HCT116 (cell line): ENCODE measurements at regions not wholly inside any gene's neighbourhood (a gene's known extent, or its start where the extent isn't known, plus 50 kb on each side); places are given as distances from the start of the nearest gene placed in this dataset.

Experiments used
- ATAC-seq: fragments of 200-7000 bp; cut with Tn5 transposase; 2 replicates; pipeline ENCODE4 v1.9.1; 2020; ENCODE audit warnings: mild to moderate bottlenecking, moderate library complexity
- BruUV-seq: library from RNA; stranded (reverse); fragments of 400-500 nt; replicated peaks from 2 replicates; lab custom pipeline; 2021; lab: Mats Ljungman, UMichigan
- CTCF ChIA-PET: fragments of 300-600 bp; sonication (Branson Sonifier 250); formaldehyde crosslinking; loops from one replicate; lab custom pipeline; 2021; ENCODE audit warnings: antibody characterized with exemption; lab: Charles Lee
- POLR2A ChIA-PET: fragments of 300-600, 350-600 bp; sonication (Branson Sonifier 250); formaldehyde crosslinking; loops from one replicate; lab custom pipeline; 2021; ENCODE audit warnings: antibody characterized with exemption; lab: Charles Lee
- RAD21 ChIA-PET, 2 experiments: fragments of 300-600 bp; sonication (Branson Sonifier 250); formaldehyde crosslinking; loops; one replicate each; lab custom pipeline; 2023; ENCODE audit warnings: low total read pairs in 2 of 2; ENCODE audit not compliant: uncharacterized antibody in 2 of 2, unreplicated experiment in 2 of 2, low non-redundant PET in 1 of 2; lab: Charles Lee
- DNase-seq: peaks from one replicate; pipeline ENCODE4 v3.0.0-alpha.2; 2010; ENCODE audit warnings: low read depth, low spot score
- H2AFZ ChIP-seq: fragments of 200-600 bp; shearing (Covaris generic), sonication (generic); 2 replicates; pipeline ENCODE4 v1.6.1; 2017; ENCODE audit warnings: low read depth, mixed run types, mixed read lengths, antibody characterized with exemption, low read length; ENCODE audit not compliant: poor library complexity, severe bottlenecking
- H3K27ac ChIP-seq: 2 replicates; pipeline ENCODE4 v1.5.1; 2012; ENCODE audit warnings: low read depth, low read length
- H3K27me3 ChIP-seq: fragments of 200-600 bp; sonication (generic); 2 replicates; pipeline ENCODE4 v1.6.1; 2016; ENCODE audit warnings: mixed run types, low read length, mixed read lengths; ENCODE audit not compliant: insufficient read depth
- H3K36me3 ChIP-seq, 2 experiments: fragments of 200-500 bp in 1 of 2; fragments of 200-600 bp in 1 of 2; sonication (Bioruptor generic) in 1 of 2; sonication (generic) in 1 of 2; 2 replicates each; pipeline versions ENCODE4 v1.5.1 to v1.6.1; 2014 to 2016; ENCODE audit warnings: low read length in 2 of 2, inconsistent platforms in 1 of 2, mixed read lengths in 1 of 2, mixed run types in 1 of 2; ENCODE audit not compliant: insufficient read depth in 2 of 2, control insufficient read depth in 1 of 2
- H3K4me1 ChIP-seq, 2 experiments: fragments of 200-600 bp in 1 of 2; sonication (generic) in 1 of 2; 2 replicates each; pipeline versions ENCODE4 v1.5.1 to v1.6.1; 2012 to 2017; ENCODE audit warnings: low read length in 2 of 2, inconsistent platforms in 1 of 2, mild to moderate bottlenecking in 1 of 2, mixed read lengths in 1 of 2, mixed run types in 1 of 2, moderate library complexity in 1 of 2; ENCODE audit not compliant: insufficient read depth in 2 of 2, control insufficient read depth in 1 of 2
- H3K4me2 ChIP-seq: fragments of 200-600 bp; sonication (generic); 2 replicates; pipeline ENCODE4 v1.6.1; 2017; ENCODE audit warnings: mixed run types, low read length, mixed read lengths
- H3K4me3 ChIP-seq, 2 experiments: fragments of 200-600 bp in 1 of 2; sonication (generic) in 1 of 2; replicated peaks in 1 of 2; 2 replicates each; pipeline ENCODE4 v1.5.1; 2011 to 2016; ENCODE audit warnings: low read length in 2 of 2, control low read depth in 1 of 2, low read depth in 1 of 2, mild to moderate bottlenecking in 1 of 2, mixed read lengths in 1 of 2, mixed run types in 1 of 2
- H3K79me2 ChIP-seq: fragments of 200-600 bp; sonication (generic); 2 replicates; pipeline ENCODE4 v1.6.1; 2017; ENCODE audit warnings: mild to moderate bottlenecking, mixed run types, low read length, moderate library complexity, mixed read lengths; ENCODE audit not compliant: insufficient read depth
- H3K9ac ChIP-seq: fragments of 200-600 bp; sonication (generic); 2 replicates; pipeline ENCODE4 v1.6.1; 2016; ENCODE audit warnings: low read length, mixed read lengths
- H3K9me2 ChIP-seq: fragments of 200-600 bp; sonication (generic), shearing (Covaris generic); 2 replicates; pipeline ENCODE4 v1.6.1; 2017; ENCODE audit warnings: mixed run types, mild to moderate bottlenecking, moderate library complexity; ENCODE audit not compliant: insufficient read depth
- H3K9me3 ChIP-seq, 2 experiments: fragments of 200-500 bp in 1 of 2; fragments of 200-600 bp in 1 of 2; sonication (Bioruptor generic) in 1 of 2; sonication (generic) in 1 of 2; 2 replicates each; pipeline ENCODE4 v1.6.1; 2014 to 2017; ENCODE audit warnings: low read length in 2 of 2, mixed read lengths in 2 of 2, inconsistent platforms in 1 of 2, low read depth in 1 of 2, mild to moderate bottlenecking in 1 of 2, mixed run types in 1 of 2, moderate library complexity in 1 of 2; ENCODE audit not compliant: control insufficient read depth in 1 of 2, insufficient read depth in 1 of 2
- H4K20me1 ChIP-seq: fragments of 200-600 bp; sonication (generic), shearing (Covaris generic); 2 replicates; pipeline ENCODE4 v1.6.1; 2017; ENCODE audit warnings: mixed run types, mild to moderate bottlenecking, moderate library complexity; ENCODE audit not compliant: insufficient read depth
- CEBPB ChIP-seq: IDR thresholded peaks from 2 replicates; pipeline ENCODE4 v1.6.1; 2012; ENCODE audit warnings: low read depth
- EGR1 ChIP-seq: IDR thresholded peaks from 2 replicates; pipeline ENCODE4 v1.6.1; 2012; ENCODE audit warnings: low read depth
- EZH2 ChIP-seq: fragments of 200-600 bp; sonication (generic); IDR thresholded peaks from 2 replicates; pipeline ENCODE4 v1.6.1; 2017; ENCODE audit warnings: antibody characterized with exemption, mixed run types
- EZH2phosphoT487 ChIP-seq: fragments of 200-600 bp; IDR thresholded peaks from 2 replicates; pipeline ENCODE4 v1.6.1; 2018; ENCODE audit warnings: antibody characterized with exemption, borderline replicate concordance
- FOSL1 ChIP-seq: IDR thresholded peaks from 2 replicates; pipeline ENCODE4 v1.6.1; 2012; ENCODE audit warnings: low read depth
- JUND ChIP-seq: IDR thresholded peaks from 2 replicates; pipeline ENCODE4 v1.6.1; 2012
- RAD21 ChIP-seq: IDR thresholded peaks from 2 replicates; pipeline ENCODE4 v1.6.1; 2012; ENCODE audit warnings: low read depth, mild to moderate bottlenecking
- SP1 ChIP-seq: IDR thresholded peaks from 2 replicates; pipeline ENCODE4 v1.6.1; 2012; ENCODE audit warnings: low read depth
- TCF7L2 ChIP-seq: IDR thresholded peaks from 2 replicates; pipeline ENCODE4 v1.7.0; 2011; ENCODE audit warnings: borderline replicate concordance, inconsistent platforms; ENCODE audit not compliant: insufficient read depth, insufficient read length; ENCODE audit errors: extremely low read depth
- ZFX ChIP-seq: fragments of 450-650 bp; IDR thresholded peaks from 2 replicates; pipeline ENCODE4 v1.6.1; 2017
- intact Hi-C: fragments of 100-400 bp; cut with micrococcal nuclease; formaldehyde crosslinking; loops from 2 replicates; pipeline ENCODE4 v1.10.0; 2022
- TF ChIP-seq, protein P1 (sequence below), 3 experiments: fragments of 200-600 bp in 1 of 3; sonication (generic) in 1 of 3; IDR thresholded peaks in 2 of 3; conservative IDR thresholded peaks in 1 of 3; 2 replicates each; pipeline ENCODE4 v1.5.1; 2012 to 2017; ENCODE audit warnings: low read depth in 2 of 3, low read length in 2 of 3, antibody characterized with exemption in 1 of 3, borderline replicate concordance in 1 of 3, control low read depth in 1 of 3, mild to moderate bottlenecking in 1 of 3, mixed read lengths in 1 of 3, mixed run types in 1 of 3, moderate library complexity in 1 of 3; ENCODE audit not compliant: insufficient read depth in 1 of 3
- TF ChIP-seq, protein P2 (sequence below): IDR thresholded peaks from 2 replicates; pipeline ENCODE4 v1.6.1; 2012
- TF ChIP-seq, protein P3 (sequence below): IDR thresholded peaks from 2 replicates; pipeline ENCODE4 v1.6.1; 2012; ENCODE audit warnings: low read depth

DNA sequence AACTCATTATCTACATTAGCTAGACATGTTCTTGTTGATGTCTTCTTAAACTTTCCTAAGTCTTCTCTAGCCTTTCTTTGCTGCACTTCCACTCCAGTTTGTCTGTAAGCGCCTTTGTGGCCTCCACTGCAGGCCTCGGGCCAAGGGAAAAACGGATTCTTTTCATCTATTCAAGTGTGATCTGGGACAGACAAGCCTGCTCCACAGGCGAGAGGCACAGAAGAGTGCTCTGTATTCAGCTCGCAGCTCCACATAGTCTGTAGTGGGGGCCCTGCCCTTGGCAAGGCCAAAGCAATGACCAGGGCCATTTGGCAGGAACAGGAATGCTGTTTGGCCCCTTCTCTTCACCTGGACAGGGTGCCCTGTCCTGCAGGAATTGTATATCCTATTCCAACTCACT lies 84.1 kb upstream of the BARX2 start:
- ChIA-PET POLR2A (no interaction called here), RAD21 (no interaction called here), CTCF (interaction anchor here (0.6 to 0.8 kb wide), 2 partner anchors 23 to 40 kb away, joined by 4 read pairs; no protein-coding TSS in a partner anchor)
- H4K20me1 ChIP-seq, result no peaks in the 10 kb centered on the region
- no TSS peak for BruUV-seq
- H3K4me2 ChIP-seq, result no peak overlapping the region
- H3K36me3 ChIP-seq, result no peaks in the 10 kb centered on the region
- H3K9me3 ChIP-seq, result no peaks in the 10 kb centered on the region
- no peak overlapping the region for H3K9ac ChIP-seq
- H3K27ac ChIP-seq, result no peak overlapping the region
- no peaks in the 10 kb centered on the region for H3K27me3 ChIP-seq
- no peaks in the 10 kb centered on the region for H3K4me1 ChIP-seq
- H3K4me3 ChIP-seq, result no peak overlapping the region
- intact Hi-C loops, result no loop called here
- TF ChIP-seq RAD21 (no peak), EZH2phosphoT487 (no peak), TCF7L2 (no peak), SP1 (no peak), FOSL1 (no peak), CEBPB (no peak), EZH2 (no peak), JUND (no peak), EGR1 (no peak), ZFX (no peak)
- TF ChIP-seq, protein P1, sequence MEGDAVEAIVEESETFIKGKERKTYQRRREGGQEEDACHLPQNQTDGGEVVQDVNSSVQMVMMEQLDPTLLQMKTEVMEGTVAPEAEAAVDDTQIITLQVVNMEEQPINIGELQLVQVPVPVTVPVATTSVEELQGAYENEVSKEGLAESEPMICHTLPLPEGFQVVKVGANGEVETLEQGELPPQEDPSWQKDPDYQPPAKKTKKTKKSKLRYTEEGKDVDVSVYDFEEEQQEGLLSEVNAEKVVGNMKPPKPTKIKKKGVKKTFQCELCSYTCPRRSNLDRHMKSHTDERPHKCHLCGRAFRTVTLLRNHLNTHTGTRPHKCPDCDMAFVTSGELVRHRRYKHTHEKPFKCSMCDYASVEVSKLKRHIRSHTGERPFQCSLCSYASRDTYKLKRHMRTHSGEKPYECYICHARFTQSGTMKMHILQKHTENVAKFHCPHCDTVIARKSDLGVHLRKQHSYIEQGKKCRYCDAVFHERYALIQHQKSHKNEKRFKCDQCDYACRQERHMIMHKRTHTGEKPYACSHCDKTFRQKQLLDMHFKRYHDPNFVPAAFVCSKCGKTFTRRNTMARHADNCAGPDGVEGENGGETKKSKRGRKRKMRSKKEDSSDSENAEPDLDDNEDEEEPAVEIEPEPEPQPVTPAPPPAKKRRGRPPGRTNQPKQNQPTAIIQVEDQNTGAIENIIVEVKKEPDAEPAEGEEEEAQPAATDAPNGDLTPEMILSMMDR (IDR thresholded peaks at IDR 0.05 in 2 of 3, conservative IDR thresholded peaks at IDR 0.05 in 1 of 3; ENCODE audit: borderline replicate concordance in 1 of 3, insufficient read depth in 1 of 3, low read depth in 2 of 3, low read length in 2 of 3), result no peak
- TF ChIP-seq, protein P2, sequence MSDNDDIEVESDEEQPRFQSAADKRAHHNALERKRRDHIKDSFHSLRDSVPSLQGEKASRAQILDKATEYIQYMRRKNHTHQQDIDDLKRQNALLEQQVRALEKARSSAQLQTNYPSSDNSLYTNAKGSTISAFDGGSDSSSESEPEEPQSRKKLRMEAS, result no peak
- TF ChIP-seq, protein P3, sequence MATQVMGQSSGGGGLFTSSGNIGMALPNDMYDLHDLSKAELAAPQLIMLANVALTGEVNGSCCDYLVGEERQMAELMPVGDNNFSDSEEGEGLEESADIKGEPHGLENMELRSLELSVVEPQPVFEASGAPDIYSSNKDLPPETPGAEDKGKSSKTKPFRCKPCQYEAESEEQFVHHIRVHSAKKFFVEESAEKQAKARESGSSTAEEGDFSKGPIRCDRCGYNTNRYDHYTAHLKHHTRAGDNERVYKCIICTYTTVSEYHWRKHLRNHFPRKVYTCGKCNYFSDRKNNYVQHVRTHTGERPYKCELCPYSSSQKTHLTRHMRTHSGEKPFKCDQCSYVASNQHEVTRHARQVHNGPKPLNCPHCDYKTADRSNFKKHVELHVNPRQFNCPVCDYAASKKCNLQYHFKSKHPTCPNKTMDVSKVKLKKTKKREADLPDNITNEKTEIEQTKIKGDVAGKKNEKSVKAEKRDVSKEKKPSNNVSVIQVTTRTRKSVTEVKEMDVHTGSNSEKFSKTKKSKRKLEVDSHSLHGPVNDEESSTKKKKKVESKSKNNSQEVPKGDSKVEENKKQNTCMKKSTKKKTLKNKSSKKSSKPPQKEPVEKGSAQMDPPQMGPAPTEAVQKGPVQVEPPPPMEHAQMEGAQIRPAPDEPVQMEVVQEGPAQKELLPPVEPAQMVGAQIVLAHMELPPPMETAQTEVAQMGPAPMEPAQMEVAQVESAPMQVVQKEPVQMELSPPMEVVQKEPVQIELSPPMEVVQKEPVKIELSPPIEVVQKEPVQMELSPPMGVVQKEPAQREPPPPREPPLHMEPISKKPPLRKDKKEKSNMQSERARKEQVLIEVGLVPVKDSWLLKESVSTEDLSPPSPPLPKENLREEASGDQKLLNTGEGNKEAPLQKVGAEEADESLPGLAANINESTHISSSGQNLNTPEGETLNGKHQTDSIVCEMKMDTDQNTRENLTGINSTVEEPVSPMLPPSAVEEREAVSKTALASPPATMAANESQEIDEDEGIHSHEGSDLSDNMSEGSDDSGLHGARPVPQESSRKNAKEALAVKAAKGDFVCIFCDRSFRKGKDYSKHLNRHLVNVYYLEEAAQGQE, result no peak
- no peak for DNase-seq
- no peaks in the 10 kb centered on the region for H3K9me2 ChIP-seq
- no peak overlapping the region for H2AFZ ChIP-seq
- no peaks in the 10 kb centered on the region for H3K79me2 ChIP-seq
- no peak for ATAC-seq
